PC-9 (cell line): ENCODE measurements at regions not wholly inside any gene's neighbourhood (a gene's known extent, or its start where the extent isn't known, plus 50 kb on each side); places are given as distances from the start of the nearest gene placed in this dataset.

Experiments used
- BruUV-seq: library from RNA; stranded (reverse); fragments of 400-500 nt; replicated peaks from 2 replicates; lab custom pipeline; 2021; lab: Mats Ljungman, UMichigan
- CTCF ChIA-PET: fragments of 300-600 bp; sonication (Branson Sonifier 250); formaldehyde crosslinking; loops from one replicate; lab custom pipeline; 2022; ENCODE audit warnings: antibody characterized with exemption; lab: Charles Lee
- POLR2A ChIA-PET: fragments of 300-600 bp; sonication (Branson Sonifier 250); formaldehyde crosslinking; loops from one replicate; lab custom pipeline; 2022; ENCODE audit warnings: antibody characterized with exemption; ENCODE audit not compliant: unreplicated experiment; lab: Charles Lee
- DNase-seq, 2 experiments: peaks; one replicate each; pipeline versions ENCODE4 v3.0.0 to v3.0.0-alpha.2; 2015 to 2022; ENCODE audit warnings: mixed read lengths in 1 of 2
- H2AFZ ChIP-seq: fragments of 200-600 bp; sonication (generic); 2 replicates; pipeline ENCODE4 v1.8.1; 2017; ENCODE audit warnings: antibody characterized with exemption
- H3F3A ChIP-seq: fragments of 200-600 bp; sonication (generic); 2 replicates; pipeline ENCODE4 v1.8.1; 2017; ENCODE audit warnings: antibody characterized with exemption, mild to moderate bottlenecking, low read depth; ENCODE audit not compliant: insufficient read depth
- H3K27ac ChIP-seq: fragments of 200-600 bp; sonication (generic); 2 replicates; pipeline ENCODE4 v1.6.1; 2016; ENCODE audit warnings: mixed run types
- H3K27me3 ChIP-seq: fragments of 200-600 bp; sonication (generic); 2 replicates; pipeline ENCODE4 v1.6.1; 2016; ENCODE audit warnings: low read depth, mixed run types; ENCODE audit not compliant: insufficient read depth
- H3K36me3 ChIP-seq: fragments of 200-600 bp; sonication (generic); 2 replicates; pipeline ENCODE4 v1.6.1; 2016; ENCODE audit warnings: low read depth, mixed run types
- H3K4me1 ChIP-seq: fragments of 200-600 bp; sonication (generic); replicated peaks from 2 replicates; pipeline ENCODE4 v1.6.1; 2016; ENCODE audit warnings: mixed run types; ENCODE audit not compliant: insufficient read depth
- H3K4me2 ChIP-seq: fragments of 200-600 bp; sonication (generic); 2 replicates; pipeline ENCODE4 v1.6.1; 2017; ENCODE audit warnings: mixed run types
- H3K4me3 ChIP-seq: fragments of 200-600 bp; sonication (generic); 2 replicates; pipeline ENCODE4 v1.6.1; 2016; ENCODE audit warnings: mixed run types
- H3K79me2 ChIP-seq: fragments of 200-600 bp; sonication (generic); 2 replicates; pipeline ENCODE4 v1.6.1; 2017; ENCODE audit warnings: low read depth, mixed run types
- H3K9me2 ChIP-seq: fragments of 200-600 bp; sonication (generic); 2 replicates; pipeline ENCODE4 v1.8.1; 2017; ENCODE audit warnings: mild to moderate bottlenecking; ENCODE audit not compliant: insufficient read depth
- H3K9me3 ChIP-seq: fragments of 200-600 bp; sonication (generic); 2 replicates; pipeline ENCODE4 v1.8.1; 2016; ENCODE audit warnings: low read depth; ENCODE audit not compliant: insufficient read depth
- H4K20me1 ChIP-seq: fragments of 200-600 bp; sonication (generic); 2 replicates; pipeline ENCODE4 v1.8.1; 2017; ENCODE audit not compliant: insufficient read depth
- EZH2 ChIP-seq: fragments of 200-600 bp; sonication (generic); IDR thresholded peaks from 2 replicates; pipeline ENCODE4 v1.8.0; 2017; ENCODE audit warnings: antibody characterized with exemption, low read depth
- intact Hi-C: fragments of 100-400 bp; cut with micrococcal nuclease; formaldehyde crosslinking; loops from one replicate; pipeline ENCODE4 v1.10.0; 2022; ENCODE audit not compliant: unreplicated experiment
- TF ChIP-seq, protein P1 (sequence below): fragments of 200-600 bp; sonication (generic); conservative IDR thresholded peaks from 2 replicates; pipeline ENCODE4 v1.6.1; 2017; ENCODE audit warnings: mixed run types, antibody characterized with exemption, mild to moderate bottlenecking, moderate library complexity

DNA sequence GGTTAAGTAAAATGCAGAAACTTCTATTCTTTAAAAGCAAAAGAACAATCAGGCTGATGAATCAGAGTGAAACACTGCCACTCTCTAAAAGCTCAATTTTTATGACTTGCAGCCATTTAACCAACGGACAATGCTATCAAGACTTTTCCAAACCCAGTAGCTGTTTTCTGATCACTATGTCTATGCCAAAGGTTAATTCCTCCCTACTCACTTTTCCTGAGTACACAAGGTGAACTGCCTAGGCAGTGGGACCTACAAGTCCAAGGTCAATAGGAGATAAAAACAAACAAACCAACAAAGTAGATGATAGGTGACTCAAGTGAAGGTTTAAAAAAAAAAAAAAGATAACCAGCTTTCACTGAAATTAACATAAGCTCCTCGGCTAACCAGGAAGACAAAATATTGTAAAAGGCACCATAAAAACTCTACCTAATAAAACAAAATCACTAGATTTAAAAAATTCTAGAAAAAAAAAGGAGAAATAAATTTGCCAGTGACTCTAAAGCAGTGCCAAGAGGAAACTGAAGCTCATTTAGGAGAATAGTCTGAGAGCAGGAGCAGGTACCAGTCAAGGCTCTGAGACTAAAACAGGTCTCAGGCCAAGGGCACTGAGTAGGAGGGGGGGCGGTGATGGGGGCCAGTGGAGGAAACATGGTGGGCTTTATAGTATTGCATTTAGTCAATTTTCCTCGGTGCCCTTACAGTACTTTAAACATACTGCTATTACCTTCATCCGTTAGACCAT, 134.1 kb upstream of the DLGAP1 start:
- ChIA-PET CTCF (no interaction called here), POLR2A (no interaction called here)
- Histone ChIP-seq H3K27me3 (0 out of 2 replicates have a peak, but pooled peaks cover 7% of the 10 kb centered on the region), H3K9me3 (no peaks in the 10 kb centered on the region), H2AFZ (no peak overlapping the region), H3K4me1 (no peaks in the 10 kb centered on the region), H3F3A (no peaks in the 10 kb centered on the region), H3K4me2 (no peak overlapping the region), H3K36me3 (no peaks in the 10 kb centered on the region), H3K9me2 (no peaks in the 10 kb centered on the region), H3K4me3 (no peak overlapping the region), H3K27ac (no peak overlapping the region), H3K79me2 (no peaks in the 10 kb centered on the region), H4K20me1 (no peaks in the 10 kb centered on the region)
- intact Hi-C loops: no loop called here
- BruUV-seq: no TSS peak
- no peak for TF ChIP-seq EZH2
- TF ChIP-seq, protein P1, sequence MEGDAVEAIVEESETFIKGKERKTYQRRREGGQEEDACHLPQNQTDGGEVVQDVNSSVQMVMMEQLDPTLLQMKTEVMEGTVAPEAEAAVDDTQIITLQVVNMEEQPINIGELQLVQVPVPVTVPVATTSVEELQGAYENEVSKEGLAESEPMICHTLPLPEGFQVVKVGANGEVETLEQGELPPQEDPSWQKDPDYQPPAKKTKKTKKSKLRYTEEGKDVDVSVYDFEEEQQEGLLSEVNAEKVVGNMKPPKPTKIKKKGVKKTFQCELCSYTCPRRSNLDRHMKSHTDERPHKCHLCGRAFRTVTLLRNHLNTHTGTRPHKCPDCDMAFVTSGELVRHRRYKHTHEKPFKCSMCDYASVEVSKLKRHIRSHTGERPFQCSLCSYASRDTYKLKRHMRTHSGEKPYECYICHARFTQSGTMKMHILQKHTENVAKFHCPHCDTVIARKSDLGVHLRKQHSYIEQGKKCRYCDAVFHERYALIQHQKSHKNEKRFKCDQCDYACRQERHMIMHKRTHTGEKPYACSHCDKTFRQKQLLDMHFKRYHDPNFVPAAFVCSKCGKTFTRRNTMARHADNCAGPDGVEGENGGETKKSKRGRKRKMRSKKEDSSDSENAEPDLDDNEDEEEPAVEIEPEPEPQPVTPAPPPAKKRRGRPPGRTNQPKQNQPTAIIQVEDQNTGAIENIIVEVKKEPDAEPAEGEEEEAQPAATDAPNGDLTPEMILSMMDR: no peak
- DNase-seq: no peak

DNA sequence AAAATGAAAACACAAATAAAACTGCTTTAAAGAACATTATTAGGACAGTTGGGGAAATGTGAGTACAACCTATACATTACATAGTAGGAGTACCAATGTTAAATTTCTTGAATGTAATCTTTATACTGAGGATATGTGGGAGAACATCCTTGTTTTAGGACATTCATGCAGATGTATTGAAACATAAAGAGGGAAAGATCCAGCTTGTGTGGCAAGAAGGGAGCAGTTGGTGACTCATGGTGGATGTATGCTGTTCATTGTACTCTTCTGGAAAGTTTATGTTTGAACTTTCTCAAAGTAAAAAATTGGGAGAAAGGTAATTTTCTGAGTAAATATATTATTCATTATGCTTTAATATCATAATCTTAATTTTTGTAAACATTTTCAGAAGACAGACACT, 132.1 kb upstream of the DLGAP1 start:
- TF ChIP-seq, protein P1: no peak
- no peak for TF ChIP-seq EZH2

DNA sequence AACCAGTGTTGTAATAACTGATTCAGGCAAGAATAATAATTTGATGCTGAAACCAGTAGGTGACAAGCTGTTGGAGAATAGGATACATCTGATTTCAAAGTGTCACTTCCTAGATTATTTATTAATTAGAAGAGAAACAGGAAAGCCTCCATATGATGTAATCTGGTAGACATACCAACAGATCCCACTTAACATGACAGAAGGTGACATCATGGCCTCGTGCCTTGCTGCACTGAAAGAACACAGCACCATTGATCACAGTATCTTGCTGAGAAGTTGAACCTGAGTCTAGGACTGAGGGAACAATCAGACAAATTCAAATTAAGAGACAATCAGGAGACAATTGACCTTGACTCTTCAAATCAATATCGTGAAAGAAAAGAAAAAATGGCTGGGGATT, 131.6 kb upstream of the DLGAP1 start:
- Histone ChIP-seq H4K20me1 (no peaks in the 10 kb centered on the region), H3K27ac (no peak overlapping the region), H3K79me2 (no peaks in the 10 kb centered on the region), H3K4me3 (no peak overlapping the region), H3K9me3 (no peaks in the 10 kb centered on the region), H3K27me3 (0 out of 2 replicates have a peak, but pooled peaks cover 7% of the 10 kb centered on the region), H3K4me1 (no peaks in the 10 kb centered on the region), H3F3A (no peaks in the 10 kb centered on the region), H3K9me2 (no peaks in the 10 kb centered on the region), H3K4me2 (no peak overlapping the region), H3K36me3 (no peaks in the 10 kb centered on the region), H2AFZ (no peak overlapping the region)
- intact Hi-C loops: no loop called here
- CTCF ChIA-PET: no interaction called here
- DNase-seq: no peak
- POLR2A ChIA-PET: no interaction called here
- no TSS peak for BruUV-seq
- no peak for TF ChIP-seq EZH2
- TF ChIP-seq, protein P1: no peak

More for the DNA sequence above, 132.1 kb upstream of the DLGAP1 start:
- no peaks in the 10 kb centered on the region for H3K36me3 ChIP-seq
- no peak overlapping the region for H2AFZ ChIP-seq
- H3K27ac ChIP-seq: no peak overlapping the region
- H3F3A ChIP-seq: no peaks in the 10 kb centered on the region
- no peak overlapping the region for H3K4me3 ChIP-seq
- H3K4me2 ChIP-seq: no peak overlapping the region
- H3K27me3 ChIP-seq: 0 out of 2 replicates have a peak, but pooled peaks cover 7% of the 10 kb centered on the region
- H3K79me2 ChIP-seq: no peaks in the 10 kb centered on the region
- H3K9me3 ChIP-seq: no peaks in the 10 kb centered on the region
- no peak for DNase-seq
- H4K20me1 ChIP-seq: no peaks in the 10 kb centered on the region
- no peaks in the 10 kb centered on the region for H3K9me2 ChIP-seq
- intact Hi-C loops: no loop called here
- H3K4me1 ChIP-seq: no peaks in the 10 kb centered on the region
- BruUV-seq: no TSS peak
- ChIA-PET POLR2A (no interaction called here), CTCF (no interaction called here)
